ENCODE measurements at regions not wholly inside any gene's neighbourhood (a gene's known extent, or its start where the extent isn't known, plus 50 kb on each side); places are given as distances from the start of the nearest gene placed in this dataset.

DNA sequence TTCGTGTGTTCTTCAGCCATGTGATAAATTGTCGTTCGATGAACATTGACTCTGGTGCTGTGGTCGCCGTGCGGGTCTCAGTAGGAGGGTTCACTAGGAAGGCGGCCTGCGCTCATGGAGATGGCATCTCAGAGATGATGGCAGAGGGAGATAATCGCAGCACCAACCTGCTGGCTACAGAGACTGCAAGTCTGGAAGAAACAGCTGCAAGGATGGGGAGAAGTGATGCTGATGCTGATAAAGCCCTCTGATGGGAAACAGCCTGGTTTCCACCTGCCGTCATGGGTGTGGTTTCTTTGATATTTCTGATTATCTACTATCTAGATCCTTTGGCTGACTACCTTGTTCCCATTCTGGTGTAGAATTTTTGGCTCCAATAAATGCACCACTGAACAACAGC is 130.5 kb upstream of the ANKRD30A start:
- TF ChIP-seq, protein P1, sequence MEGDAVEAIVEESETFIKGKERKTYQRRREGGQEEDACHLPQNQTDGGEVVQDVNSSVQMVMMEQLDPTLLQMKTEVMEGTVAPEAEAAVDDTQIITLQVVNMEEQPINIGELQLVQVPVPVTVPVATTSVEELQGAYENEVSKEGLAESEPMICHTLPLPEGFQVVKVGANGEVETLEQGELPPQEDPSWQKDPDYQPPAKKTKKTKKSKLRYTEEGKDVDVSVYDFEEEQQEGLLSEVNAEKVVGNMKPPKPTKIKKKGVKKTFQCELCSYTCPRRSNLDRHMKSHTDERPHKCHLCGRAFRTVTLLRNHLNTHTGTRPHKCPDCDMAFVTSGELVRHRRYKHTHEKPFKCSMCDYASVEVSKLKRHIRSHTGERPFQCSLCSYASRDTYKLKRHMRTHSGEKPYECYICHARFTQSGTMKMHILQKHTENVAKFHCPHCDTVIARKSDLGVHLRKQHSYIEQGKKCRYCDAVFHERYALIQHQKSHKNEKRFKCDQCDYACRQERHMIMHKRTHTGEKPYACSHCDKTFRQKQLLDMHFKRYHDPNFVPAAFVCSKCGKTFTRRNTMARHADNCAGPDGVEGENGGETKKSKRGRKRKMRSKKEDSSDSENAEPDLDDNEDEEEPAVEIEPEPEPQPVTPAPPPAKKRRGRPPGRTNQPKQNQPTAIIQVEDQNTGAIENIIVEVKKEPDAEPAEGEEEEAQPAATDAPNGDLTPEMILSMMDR (conservative IDR thresholded peaks at IDR 0.05): no peak
- TF ChIP-seq ZFX (IDR thresholded peaks at IDR 0.05): no peak

All from C4-2B (cell line).